GM21786 (cell line): ENCODE measurements at regions not wholly inside any gene's neighbourhood (a gene's known extent, or its start where the extent isn't known, plus 50 kb on each side); places are given as distances from the start of the nearest gene placed in this dataset.

Source experiments
- ATAC-seq: cut with Tn5 transposase; IDR thresholded peaks from one replicate; pipeline ENCODE4 v1.9.1; 2021; ENCODE audit not compliant: unreplicated experiment

DNA sequence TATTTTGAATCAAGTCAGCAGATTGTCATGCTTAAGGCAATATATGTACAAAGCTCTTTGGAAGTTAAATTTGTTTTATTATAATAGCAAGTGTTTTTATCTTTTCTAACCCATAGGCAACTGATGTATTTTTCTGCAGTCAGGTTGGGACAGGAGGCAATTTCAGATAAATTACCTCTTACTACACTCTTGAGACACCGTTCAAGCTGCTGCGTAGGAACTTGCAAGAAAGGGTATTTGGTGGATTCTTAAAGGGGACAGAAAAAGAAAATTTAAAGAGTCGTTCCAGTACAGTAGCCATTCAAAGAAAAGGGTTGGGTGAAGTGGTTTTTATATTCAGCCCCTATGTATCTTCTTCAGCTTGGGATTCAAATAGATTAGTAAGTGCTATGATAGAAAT, 112.4 kb upstream of the APC start:
- ATAC-seq: no peak

DNA sequence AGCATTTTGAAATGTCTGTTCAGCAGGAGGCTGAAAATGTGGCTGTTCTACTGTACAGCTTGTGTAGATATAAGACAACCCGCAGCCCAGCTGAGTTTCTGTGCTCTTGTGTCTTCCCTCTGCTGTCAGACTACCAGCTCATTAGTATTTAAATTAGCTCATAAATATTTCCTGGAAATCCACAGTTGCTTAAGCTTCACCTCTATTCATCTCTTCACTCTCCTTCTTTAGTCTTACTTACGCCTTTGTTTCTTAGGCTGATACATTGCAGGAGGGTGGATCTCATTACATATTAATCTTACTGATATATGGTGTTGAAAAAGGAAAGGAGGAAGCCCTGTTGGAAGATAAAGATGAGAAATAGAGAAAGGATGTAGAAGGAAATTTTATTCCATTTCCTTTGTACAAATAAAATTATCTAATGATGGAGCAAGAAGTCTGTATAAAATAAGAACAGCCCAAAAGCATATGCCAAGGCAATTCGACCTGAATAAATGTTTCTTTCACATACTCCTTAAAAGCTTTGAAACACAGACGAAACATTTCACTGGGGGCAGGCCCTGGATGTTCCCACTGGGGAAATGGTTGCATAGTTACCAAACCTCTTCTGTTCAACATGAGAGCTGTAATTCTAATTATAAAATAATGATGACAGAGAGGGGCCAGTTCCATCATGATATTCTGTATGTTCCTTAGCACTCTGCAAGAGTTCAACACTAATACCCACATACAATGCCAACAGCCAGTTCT, 111.8 kb upstream of the APC start:
- ATAC-seq: no peak

GRCh38 chr5:112626715-112627114, 111.0 kb upstream of the APC start:
- ATAC-seq: no peak

DNA sequence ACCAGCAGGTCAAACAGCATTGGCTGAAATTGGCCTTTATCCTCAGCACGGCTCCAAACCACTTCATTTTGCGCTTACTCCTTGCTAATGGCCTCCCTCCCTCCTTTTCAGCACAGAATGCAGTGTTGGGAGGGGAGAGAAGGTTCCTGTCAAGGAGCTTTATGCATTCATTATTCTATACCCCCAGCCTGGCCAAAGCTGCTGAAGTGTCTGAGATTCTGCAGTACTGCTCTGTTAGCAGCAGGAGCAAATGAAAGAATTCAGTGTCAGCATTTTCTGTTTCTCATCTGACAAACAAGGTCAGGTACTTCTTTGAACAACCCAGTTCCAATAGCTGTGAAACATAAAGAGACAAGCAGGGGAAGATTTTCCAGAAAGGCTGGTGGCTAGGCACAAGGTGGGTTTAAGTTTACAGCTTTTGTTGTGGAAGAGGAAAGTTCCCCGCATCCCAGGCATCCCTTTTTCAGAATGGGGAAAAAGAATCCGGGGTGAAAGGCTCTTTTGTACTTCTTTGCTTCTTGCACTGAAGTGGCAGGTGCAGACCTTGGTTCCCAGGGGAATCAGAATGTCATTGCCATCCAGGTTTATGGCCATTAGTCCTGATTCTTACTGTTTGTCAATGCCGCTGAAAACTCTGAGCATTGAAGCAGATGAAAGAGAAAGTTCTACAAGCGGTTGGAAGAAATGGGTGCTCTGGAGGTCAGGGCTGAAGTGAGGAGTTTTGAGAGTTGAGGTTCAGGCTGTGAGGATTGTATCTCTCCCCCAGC, 109.3 kb upstream of the APC start:
- ATAC-seq: no peak

DNA sequence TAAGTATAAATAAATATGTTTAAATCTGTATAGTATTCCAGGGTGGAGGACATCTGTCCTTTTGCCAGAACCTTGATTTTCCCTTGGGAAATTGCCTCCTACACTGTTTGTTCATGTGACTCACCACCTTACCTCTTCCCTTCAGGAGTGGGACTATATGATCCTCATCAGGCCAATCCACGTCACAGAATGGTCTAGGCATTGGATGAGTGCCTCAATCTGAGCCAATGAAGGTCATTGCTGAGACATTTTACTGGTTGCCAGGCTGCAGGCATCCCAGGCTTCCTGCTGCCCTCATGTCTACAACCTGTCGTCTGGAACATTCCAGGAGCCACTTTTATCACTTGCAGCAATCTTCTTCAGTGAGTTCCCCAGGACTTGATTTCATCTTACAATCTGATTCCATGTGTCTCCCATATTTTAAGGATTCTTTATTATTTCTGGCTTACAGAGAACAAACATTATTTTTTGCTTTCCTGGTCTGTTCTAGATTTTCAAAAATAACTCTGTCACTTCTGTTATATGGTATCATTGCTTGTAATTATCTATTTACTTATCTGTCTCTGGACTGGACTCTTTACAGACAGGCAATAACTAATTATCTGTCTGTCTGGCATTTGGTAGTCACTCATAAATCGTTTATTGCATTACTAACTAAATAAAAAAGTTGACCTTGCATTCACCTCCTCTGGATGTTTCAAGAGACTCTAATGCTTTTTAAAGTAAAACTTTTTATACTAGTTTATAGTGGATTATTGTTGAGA, 107.3 kb upstream of the APC start:
- ATAC-seq: no peak

DNA sequence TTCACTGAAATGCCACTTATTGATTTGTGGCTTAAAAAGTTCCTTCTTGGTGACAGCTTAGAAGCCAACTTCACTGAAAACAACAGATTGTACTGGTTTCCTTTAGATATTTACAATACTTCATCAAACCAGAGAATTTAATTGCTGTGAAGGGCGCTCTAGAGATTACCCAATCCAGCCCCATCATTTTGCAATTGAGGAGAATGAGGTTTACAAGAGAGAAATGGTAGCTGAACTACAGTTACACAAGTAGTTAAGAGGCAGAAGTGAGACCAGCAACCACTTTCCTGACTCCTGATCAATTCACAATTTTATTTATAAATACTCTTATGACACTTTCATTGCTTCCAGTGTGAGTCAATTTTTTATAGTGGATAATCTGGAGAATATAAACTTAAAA, 103.5 kb upstream of the APC start:
- no peak for ATAC-seq

DNA sequence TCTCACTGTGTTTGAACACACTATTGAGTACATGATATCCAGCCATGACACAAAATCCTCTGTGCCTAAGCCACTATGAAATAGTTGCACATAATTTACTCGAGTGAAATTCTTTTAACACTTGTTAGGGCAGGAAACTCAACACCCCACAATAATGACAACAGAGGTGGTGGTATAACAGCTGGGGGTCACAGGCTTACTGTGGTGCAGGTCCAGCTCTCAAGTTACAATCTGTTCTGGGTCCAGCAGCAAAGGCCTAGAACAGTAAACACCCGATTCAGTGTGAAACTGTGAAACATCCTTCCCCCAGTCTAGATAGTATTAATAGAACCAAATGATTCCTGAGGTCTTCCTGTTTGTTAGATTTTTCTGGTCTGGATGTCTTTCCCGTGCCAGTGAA, 102.9 kb upstream of the APC start:
- no peak for ATAC-seq

- ATAC-seq: no peak
Measured at GRCh38 chr5:112635276-112635675, 102.4 kb upstream of the APC start.

DNA sequence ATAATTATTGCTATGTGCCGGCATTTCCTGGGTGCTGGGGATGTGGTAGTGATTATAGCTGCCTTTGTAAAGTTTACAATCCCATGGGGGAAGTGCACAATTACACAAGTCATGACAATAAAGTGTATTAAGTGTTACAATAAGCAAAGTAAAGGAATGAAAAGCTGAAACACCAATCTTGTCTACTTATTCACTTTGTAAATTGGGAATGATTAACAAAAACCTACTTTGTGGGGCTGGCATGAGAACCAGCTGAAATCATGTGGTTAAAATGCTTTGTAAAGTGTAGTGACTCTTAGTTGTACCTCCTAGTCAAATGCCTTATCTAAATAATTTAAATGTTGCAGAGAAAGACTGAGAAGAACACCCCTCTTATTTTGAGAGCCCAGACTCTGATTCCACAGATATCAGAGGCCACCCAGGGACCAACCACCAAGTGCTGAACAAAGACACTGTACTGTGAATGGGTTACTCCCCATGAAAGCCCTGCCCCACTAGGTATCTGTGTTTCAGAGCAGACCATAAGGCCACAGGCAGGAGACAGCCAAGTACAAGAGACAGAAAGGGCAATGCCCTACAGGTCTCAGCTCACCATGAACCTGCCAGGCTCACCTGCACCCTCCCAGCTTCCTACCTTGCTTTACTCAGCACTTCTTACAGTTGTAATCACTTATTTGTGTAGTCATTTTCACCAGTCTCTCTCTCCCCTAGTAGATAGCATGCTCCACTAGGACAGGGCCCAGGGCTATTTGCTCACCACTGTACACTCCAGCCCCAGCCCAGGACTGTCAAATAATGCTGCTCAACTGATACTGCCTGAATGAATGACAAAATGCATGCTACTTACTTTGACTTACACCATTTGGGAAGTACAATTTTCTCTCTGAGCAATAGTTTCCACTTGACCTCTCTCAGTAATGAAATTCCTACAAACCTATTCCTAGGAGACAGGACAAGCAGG, 101.6 kb upstream of the APC start:
- ATAC-seq: no peak

- ATAC-seq: no peak
Measured at GRCh38 chr5:112636751-112637150, 100.9 kb upstream of the APC start.

GRCh38 chr5:112637343-112637742, 100.3 kb upstream of the APC start:
- no peak for ATAC-seq

GRCh38 chr5:112640546-112640945, 97.1 kb upstream of the APC start:
- no peak for ATAC-seq

DNA sequence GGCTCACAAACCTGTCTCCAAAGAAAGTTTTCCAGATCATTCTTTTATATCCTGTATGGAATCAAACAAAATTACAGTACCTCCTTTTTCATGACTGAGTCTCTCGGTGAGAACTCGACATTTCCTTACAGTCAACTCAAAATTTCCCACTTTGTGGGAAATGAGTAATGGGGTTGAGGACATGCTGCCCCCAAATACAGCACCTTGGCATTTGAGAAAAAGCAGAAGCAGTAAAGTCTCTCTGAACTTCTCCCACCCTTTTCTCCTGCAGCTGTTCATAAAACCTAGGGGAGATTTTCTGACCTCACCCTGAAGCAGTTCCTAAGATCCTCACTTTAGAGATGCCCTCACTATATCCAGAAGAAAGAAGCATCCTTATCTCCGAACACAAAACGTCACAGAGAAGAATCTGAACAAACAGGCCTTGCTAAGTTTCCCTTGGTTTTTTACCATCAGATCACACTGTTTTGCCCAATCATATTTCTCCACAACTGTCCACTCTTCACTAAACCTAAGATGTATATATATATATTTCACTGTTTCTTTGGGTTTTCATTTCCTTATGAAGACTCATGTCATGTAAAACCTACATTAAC, 96.1 kb upstream of the APC start:
- ATAC-seq: no peak

DNA sequence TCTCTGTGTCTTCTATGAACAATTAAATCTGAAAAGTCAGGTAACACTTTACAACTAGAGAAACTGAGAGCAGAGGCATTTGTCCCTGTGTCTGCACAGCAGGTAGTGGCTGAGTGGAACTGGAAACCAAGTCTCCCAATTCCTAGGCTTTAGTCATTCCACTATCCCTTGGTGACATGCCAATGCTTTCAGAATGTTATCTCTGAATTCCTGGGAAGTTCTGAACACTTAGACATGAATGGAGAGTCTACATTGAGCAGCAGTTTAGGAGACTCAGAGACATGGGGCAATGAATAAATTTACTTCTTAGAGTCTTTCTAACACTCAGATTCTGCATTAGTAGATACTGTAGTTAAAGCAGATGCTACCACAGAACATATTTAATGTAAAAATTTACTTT, 94.8 kb upstream of the APC start:
- no peak for ATAC-seq

DNA sequence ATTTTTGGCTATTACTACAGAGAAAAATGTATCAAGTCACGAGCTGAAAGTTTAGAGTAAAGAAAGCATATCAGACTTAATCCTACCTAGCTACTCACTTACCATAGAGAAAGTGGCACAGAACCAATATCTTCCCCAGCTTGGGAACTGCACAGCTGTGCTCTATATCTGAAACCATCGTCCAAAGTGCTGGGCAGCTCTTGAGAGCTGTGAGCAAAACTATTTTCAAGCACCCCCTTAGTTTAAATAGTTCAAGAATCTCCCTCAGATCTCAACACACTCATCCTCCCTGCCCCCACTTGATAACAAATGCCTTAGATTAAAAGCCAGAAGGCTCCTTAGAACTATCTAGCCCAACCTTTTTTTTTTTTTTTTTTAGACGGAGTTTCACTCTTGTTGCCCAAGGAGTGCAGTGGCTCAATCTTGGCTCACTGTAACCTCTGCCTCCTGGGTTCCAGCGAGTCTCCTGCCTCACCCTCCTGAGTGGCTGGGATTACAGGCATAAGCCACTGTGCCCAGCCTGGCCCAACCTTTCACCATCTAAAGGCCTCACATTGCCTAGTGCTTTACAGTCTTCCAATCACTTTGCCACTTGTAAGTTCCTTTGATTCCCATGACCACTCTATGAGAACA, 94.2 kb upstream of the APC start:
- no peak for ATAC-seq

GRCh38 chr5:112646139-112646936, 91.3 kb upstream of the APC start:
- ATAC-seq: no peak

- ATAC-seq: no peak
Measured at GRCh38 chr5:112647428-112647827, 90.3 kb upstream of the APC start.

DNA sequence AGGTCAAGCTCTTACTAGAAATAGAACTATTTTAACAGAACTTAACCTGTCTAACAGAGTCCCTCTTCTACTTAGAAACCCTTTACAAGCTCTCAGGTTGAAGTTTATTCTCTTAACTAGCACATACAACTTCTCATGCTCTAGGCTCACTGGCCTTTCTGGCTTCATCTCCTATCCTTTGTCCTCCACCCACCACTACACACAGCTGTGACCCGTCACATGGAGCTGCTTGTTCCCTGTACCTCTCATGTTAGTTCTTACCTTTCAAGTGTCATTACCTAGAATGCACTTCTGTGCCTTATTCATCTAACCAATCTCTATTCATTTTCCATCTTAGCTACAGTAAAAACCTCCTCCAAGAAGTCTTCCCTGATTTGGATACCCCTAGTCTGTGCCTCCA, 89.4 kb upstream of the APC start:
- ATAC-seq: no peak

DNA sequence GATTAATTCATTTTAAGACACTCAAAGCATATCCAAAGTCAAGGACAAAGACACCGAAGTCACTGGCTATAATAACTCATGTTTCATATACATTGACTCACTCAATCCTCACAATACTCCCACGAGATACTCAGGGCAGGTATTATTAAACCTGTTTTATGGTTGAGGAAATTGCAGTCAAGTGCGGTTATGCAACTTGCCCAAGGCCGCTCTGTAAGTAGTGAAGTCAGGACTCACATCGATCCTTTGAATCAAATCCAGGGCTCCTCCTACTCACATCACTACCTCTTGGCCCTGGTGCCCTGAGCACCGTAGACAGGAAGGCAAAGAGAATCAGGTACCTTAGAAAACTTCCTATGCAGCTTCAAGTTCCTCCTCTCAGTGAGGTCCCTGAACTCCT, 87.8 kb upstream of the APC start:
- no peak for ATAC-seq
